Nephron progenitor cell (in vitro differentiated cells): ENCODE measurements at regions not wholly inside any gene's neighbourhood (a gene's known extent, or its start where the extent isn't known, plus 50 kb on each side); places are given as distances from the start of the nearest gene placed in this dataset.

Experiments
- DNase-seq: peaks from one replicate; pipeline ENCODE4 v3.0.0; 2021
- H3K27ac Mint-ChIP-seq: 2 replicates; pipeline ENCODE4 v1.8.0; 2021; ENCODE audit warnings: mild to moderate bottlenecking, moderate library complexity, mixed read lengths
- H3K27me3 Mint-ChIP-seq: 2 replicates; pipeline ENCODE4 v1.8.0; 2021; ENCODE audit warnings: mild to moderate bottlenecking, low read depth, mixed read lengths; ENCODE audit not compliant: poor library complexity
- H3K36me3 Mint-ChIP-seq: 2 replicates; pipeline ENCODE4 v1.8.0; 2021; ENCODE audit warnings: low read depth, mixed read lengths
- H3K4me1 Mint-ChIP-seq: 2 replicates; pipeline ENCODE4 v1.8.0; 2021; ENCODE audit warnings: mixed read lengths
- H3K4me3 Mint-ChIP-seq: 2 replicates; pipeline ENCODE4 v1.8.0; 2021; ENCODE audit warnings: mild to moderate bottlenecking, moderate library complexity, mixed read lengths
- H3K9me3 Mint-ChIP-seq: 2 replicates; pipeline ENCODE4 v1.8.0; 2021; ENCODE audit warnings: mild to moderate bottlenecking, moderate library complexity, mixed read lengths
- TF ChIP-seq, protein P1 (sequence below): fragments of 200-600 bp; sonication (generic); IDR thresholded peaks from 2 replicates; pipeline ENCODE4 v1.5.0; 2021; ENCODE audit warnings: antibody characterized with exemption

- H3K36me3 Mint-ChIP-seq = no peaks in the 10 kb centered on the region
- H3K4me1 Mint-ChIP-seq = peaks cover 6% of the 10 kb centered on the region
- peaks cover 3% of the 10 kb centered on the region for H3K9me3 Mint-ChIP-seq
- no peak overlapping the region for H3K4me3 Mint-ChIP-seq
- TF ChIP-seq, protein P1, sequence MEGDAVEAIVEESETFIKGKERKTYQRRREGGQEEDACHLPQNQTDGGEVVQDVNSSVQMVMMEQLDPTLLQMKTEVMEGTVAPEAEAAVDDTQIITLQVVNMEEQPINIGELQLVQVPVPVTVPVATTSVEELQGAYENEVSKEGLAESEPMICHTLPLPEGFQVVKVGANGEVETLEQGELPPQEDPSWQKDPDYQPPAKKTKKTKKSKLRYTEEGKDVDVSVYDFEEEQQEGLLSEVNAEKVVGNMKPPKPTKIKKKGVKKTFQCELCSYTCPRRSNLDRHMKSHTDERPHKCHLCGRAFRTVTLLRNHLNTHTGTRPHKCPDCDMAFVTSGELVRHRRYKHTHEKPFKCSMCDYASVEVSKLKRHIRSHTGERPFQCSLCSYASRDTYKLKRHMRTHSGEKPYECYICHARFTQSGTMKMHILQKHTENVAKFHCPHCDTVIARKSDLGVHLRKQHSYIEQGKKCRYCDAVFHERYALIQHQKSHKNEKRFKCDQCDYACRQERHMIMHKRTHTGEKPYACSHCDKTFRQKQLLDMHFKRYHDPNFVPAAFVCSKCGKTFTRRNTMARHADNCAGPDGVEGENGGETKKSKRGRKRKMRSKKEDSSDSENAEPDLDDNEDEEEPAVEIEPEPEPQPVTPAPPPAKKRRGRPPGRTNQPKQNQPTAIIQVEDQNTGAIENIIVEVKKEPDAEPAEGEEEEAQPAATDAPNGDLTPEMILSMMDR = no peak
- no peak overlapping the region for H3K27ac Mint-ChIP-seq
- H3K27me3 Mint-ChIP-seq = peaks cover 2% of the 10 kb centered on the region
- no peak for DNase-seq
These were observed 208.9 kb upstream of the TMTC4 start for GRCh38 chr13:100883453-100883852.

- Mint-ChIP-seq H3K9me3 (peaks cover 3% of the 10 kb centered on the region), H3K36me3 (peaks cover 3% of the 10 kb centered on the region), H3K27ac (no peak overlapping the region), H3K4me1 (no peaks in the 10 kb centered on the region), H3K4me3 (no peak overlapping the region), H3K27me3 (peaks cover 2% of the 10 kb centered on the region)
- DNase-seq = no peak
- TF ChIP-seq, protein P1 = no peak
These were observed 206.8 kb upstream of the TMTC4 start for GRCh38 chr13:100881291-100881864.

DNA sequence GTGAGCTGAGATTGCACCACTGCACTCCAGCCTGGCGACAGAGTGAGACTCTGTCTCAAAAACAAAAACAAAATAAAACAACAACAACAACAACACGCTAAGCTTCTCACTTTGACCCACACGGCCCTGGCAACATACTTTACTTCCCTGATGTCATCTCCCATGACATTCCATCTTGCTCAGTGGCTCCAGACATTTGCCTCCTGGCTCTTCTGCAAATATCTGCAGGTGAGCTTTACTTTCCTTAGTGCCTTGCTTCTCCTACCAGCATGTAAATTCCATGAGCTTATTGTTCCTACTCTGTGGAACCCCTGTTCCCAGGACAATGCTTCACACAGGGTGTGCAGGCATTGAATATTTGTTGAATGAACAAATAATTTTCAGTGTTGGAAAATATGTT lies 205.6 kb upstream of the TMTC4 start:
- Mint-ChIP-seq H3K4me3 (no peak overlapping the region), H3K27me3 (peaks cover 2% of the 10 kb centered on the region), H3K27ac (no peak overlapping the region), H3K9me3 (peaks cover 13% of the 10 kb centered on the region), H3K36me3 (peaks cover 6% of the 10 kb centered on the region), H3K4me1 (no peaks in the 10 kb centered on the region)
- TF ChIP-seq, protein P1 = no peak
- DNase-seq = no peak

DNA sequence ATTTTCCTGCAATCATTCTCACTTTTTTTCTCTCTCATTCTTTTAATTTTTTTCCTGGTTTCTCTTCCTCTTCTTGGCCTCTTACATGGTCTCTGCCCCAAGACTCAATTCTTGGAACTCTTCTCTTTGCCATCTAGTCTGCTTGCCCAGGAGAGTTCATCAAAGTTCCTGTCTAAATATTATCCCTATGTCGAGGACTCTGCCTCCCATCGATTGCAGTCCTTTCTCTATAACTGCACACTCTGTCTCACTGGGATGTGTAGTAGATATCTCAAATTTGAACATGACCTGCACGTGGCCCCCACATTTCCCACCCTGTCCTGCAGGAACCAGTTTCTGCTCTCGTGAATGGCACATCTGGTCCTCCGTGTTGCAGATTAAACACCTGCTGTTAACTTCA lies 204.7 kb upstream of the TMTC4 start:
- peaks cover 15% of the 10 kb centered on the region for H3K9me3 Mint-ChIP-seq
- no peaks in the 10 kb centered on the region for H3K27me3 Mint-ChIP-seq
- no peaks in the 10 kb centered on the region for H3K4me1 Mint-ChIP-seq
- TF ChIP-seq, protein P1 = no peak
- no peak overlapping the region for H3K27ac Mint-ChIP-seq
- no peak for DNase-seq
- H3K36me3 Mint-ChIP-seq = peaks cover 6% of the 10 kb centered on the region
- no peak overlapping the region for H3K4me3 Mint-ChIP-seq

DNA sequence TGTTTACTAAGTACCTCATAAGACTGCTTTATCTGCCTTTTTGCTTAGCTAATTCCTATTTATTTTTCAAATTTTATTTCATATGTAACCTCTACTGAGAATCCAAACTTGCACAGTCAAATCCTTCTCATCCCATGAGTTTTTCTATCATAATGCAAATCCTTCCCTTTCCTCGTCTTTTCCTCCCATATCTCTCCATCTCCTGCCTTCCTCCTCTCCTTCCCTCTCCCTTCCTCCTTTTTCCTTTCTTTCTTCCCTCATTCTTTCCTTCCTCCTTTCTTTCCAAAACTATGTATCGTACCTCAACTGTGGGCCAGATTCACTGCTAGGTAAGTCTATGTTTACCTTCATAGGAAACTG lies 201.4 kb upstream of the TMTC4 start:
- no peak for DNase-seq
- H3K27me3 Mint-ChIP-seq = no peaks in the 10 kb centered on the region
- H3K9me3 Mint-ChIP-seq = peaks cover 15% of the 10 kb centered on the region
- peaks cover 6% of the 10 kb centered on the region for H3K36me3 Mint-ChIP-seq
- H3K4me3 Mint-ChIP-seq = no peak overlapping the region
- TF ChIP-seq, protein P1 = no peak
- H3K27ac Mint-ChIP-seq = no peak overlapping the region
- peaks cover 10% of the 10 kb centered on the region for H3K4me1 Mint-ChIP-seq

- peaks cover 15% of the 10 kb centered on the region for H3K9me3 Mint-ChIP-seq
- H3K27me3 Mint-ChIP-seq = no peaks in the 10 kb centered on the region
- H3K36me3 Mint-ChIP-seq = peaks cover 6% of the 10 kb centered on the region
- TF ChIP-seq, protein P1 = no peak
- H3K4me3 Mint-ChIP-seq = no peak overlapping the region
- peaks cover 12% of the 10 kb centered on the region for H3K4me1 Mint-ChIP-seq
- no peak for DNase-seq
- no peak overlapping the region for H3K27ac Mint-ChIP-seq
These were observed 200.9 kb upstream of the TMTC4 start for GRCh38 chr13:100875392-100876043.
